DMS153 (cell line): ENCODE measurements at regions not wholly inside any gene's neighbourhood (a gene's known extent, or its start where the extent isn't known, plus 50 kb on each side); places are given as distances from the start of the nearest gene placed in this dataset.
A peak's percentile ranks its signal among the peaks of the same experiment; 100 is the strongest.

ENCODE experiments used
- DNase-seq: peaks from one replicate; lab custom pipeline; 2025; lab: John Stamatoyannopoulos, UW

- DNase-seq, result no peak
Measured at GRCh38 chr6:139436957-139437348, 62.5 kb upstream of the CITED2 start.

DNA sequence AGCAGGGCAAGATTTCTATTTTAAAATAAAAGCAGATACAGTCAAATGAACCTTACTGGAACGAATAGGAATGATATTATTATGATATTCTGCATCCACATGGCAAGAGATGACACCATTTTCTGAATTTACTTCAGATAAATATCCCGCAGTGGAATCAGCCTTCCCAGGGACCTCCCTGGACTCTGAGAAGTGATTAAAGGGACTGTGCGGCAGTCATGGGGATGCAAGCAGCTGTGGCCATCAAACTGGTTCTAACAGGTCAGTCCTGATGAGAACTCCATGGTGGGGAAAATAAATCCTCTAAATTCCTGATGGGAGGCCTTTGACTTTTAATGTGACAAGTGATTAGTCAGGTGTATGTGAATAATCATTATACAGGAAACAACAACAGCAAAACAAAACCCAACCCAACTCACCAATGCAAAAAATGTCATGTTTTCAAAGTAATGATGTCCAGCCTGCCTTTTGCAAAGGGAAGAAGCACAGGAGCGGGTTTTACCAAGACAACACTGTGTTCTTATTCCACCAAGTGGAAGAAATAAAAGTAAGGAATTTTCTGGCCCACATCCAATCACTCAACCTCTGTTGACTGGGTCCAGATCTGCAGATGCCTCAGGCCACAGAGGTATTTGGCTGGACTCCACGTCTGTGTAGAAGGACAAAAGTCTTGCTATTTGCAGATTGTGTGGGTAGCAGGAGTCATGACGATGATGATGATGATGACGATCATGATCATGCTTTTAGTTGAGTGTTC lies 61.9 kb upstream of the CITED2 start:
- DNase-seq, result no peak

GRCh38 chr6:139433631-139434419 lies 59.4 kb upstream of the CITED2 start:
- peak; percentile 42 for DNase-seq

- DNase-seq, result no peak
Measured at GRCh38 chr6:139431602-139431956, 57.1 kb upstream of the CITED2 start.

DNA sequence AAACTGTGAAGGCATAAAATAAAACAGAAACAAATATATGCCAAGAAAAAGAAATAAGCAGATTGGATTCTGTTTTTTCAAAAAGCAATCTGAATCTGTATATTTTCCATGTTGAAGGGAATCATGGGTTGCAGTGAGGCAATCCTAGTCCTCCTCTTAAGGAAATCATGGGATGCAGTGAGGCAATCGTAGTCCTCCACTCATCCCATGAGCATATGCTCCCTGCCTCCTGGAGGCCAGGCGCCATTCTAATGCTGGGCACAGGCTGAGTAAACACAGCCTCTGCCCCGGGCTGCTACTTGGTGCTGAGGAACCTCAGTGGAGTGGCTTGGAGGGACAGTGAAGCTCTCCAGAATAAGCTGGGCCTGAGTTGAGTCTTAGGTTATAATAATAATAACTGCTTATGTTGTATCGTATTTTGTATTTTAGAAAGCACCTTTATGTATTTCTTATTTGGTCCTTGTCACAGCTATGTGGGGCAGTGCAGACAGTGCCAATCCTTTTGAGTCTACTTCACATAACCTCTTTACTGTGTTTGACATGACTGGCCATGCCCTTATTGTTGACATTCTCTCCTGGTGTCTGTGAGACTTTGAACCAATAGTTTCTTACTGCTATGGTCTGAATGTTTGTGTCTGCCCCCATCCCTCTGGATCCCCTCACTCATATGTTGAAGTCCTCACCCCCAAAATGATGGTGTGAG lies 56.6 kb upstream of the CITED2 start:
- DNase-seq, result no peak

DNA sequence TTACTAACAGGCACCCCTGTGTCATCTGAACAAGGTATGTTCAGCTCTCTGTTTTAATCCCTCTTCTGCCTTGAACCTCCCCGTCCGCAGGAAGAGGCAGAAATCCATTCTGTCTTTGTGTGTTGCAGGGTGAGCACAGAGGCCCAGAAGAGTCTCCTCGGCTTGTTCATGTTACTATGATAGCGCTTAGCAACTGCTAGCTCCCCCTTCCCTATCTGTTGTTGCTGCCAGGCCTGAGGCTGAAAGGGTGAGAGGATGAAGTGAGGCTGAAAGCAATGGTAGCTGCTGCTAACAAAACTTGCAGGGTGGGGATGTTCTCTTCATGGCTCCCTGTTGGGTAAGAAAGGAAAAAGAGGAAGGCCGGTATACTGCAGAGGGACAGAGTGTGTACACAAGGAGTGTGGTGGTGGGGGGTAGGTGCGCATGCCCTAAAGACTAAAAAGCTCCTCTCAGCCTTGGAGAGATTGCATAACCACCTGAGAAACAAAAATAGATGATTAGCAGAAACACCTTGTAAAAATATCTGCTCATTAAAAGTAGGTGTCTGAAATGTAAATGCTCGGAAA lies 55.2 kb upstream of the CITED2 start:
- DNase-seq, result no peak

GRCh38 chr6:139427199-139427598 lies 52.8 kb upstream of the CITED2 start:
- no peak for DNase-seq

DNA sequence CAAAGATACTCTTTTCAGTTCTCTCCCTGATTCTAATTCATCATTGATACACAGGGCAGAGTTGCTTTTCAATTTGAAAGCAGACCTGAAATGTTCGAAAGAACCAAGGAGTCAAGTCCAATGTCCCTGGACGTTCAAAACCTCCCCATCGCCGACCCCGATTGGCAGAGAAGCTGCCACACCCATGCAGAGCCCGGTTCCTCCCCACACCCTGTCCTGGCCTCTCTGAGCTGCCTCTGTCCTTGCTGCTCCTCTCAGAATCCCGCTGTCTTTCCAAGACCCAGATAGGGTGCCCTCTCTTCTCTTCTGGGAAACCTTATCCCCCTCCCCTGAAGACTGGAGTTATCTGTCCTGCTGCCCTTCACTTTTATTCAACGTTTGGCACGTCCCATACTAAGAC lies 52.3 kb upstream of the CITED2 start:
- DNase-seq, result no peak

- DNase-seq, result no peak
Measured at GRCh38 chr6:139425780-139426179, 51.3 kb upstream of the CITED2 start.

DNA sequence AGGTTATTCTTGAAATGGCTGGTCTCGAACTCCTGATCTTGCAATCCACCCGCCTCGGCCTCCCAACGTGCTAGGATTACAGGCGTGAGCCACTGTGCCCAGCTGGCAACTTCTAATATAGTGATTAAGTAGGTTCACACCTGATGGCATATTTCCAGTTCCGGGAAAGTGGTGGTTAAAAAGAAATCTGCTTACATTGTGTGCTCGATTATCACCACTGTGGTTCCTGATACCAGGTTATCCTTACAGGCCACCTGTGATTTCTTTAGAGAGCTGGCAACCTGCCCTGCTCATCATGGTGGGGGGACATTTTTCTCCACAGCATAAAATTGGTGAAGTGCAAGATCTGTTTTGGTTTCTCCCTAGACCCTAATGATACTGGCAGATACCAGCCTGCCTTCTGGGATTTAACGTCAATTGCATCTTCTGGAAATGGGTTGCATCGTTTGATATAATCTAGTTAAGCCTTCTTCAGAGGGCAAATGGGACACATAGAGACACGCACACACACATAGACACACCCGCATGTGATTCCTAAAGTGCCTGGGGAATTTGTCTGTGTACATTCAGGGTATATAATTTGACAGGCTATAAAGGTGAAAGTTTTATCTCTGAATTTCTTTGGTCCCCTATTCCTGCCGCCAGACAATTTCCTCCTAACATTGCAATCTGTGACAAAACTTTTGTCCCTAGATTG lies 49.7 kb upstream of the CITED2 start:
- no peak for DNase-seq
